ENCODE measurements at regions not wholly inside any gene's neighbourhood (a gene's known extent, or its start where the extent isn't known, plus 50 kb on each side); places are given as distances from the start of the nearest gene placed in this dataset.
"Not testable (repeated sequence)": the region's sequence is repeated elsewhere in the genome, so short reads cannot be mapped to it uniquely, and the experiment has no call there.

GRCh38 chr6:27173232-27173601 lies 74.3 kb upstream of the PRSS16 start:
- H3K9ac ChIP-seq (ENCODE audit: low read length); H3K9me3 ChIP-seq (ENCODE audit: control insufficient read depth, low read length); H3K4me1 ChIP-seq (ENCODE audit: control insufficient read depth, insufficient read depth, low read length); H3K27me3 ChIP-seq (ENCODE audit: control insufficient read depth, insufficient read depth, low read length); H3K4me3 ChIP-seq (ENCODE audit: low read length); H3K36me3 ChIP-seq (ENCODE audit: control insufficient read depth, insufficient read depth, low read length): not testable (repeated sequence)

DNA sequence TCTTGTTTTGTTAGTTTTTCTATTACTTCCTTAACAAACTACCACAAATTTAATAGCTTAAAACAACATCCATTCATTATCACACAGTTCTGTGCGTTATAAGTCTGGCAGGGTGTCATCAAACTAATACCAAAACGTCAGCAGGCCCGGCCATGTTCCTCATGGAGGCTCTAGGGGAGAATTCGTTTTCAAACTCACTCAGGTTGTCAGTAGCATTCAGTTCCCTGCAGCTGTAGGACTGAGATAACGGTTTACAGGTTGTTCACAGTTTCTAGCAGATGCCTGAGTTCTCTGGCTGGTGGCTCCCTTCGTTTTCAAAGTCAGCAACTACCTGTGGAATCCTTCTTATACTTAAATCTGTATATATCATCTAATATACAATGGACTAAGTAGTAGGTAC lies 72.5 kb upstream of the PRSS16 start:
- H3K36me3 ChIP-seq (ENCODE audit: control insufficient read depth, insufficient read depth, low read length), result no peaks in the 10 kb centered on the region
- H3K27me3 ChIP-seq (ENCODE audit: control insufficient read depth, insufficient read depth, low read length), result no peaks in the 10 kb centered on the region
- H3K9me3 ChIP-seq (ENCODE audit: control insufficient read depth, low read length), result no peaks in the 10 kb centered on the region
- no peak overlapping the region for H3K9ac ChIP-seq (ENCODE audit: low read length)
- no peak overlapping the region for H3K4me3 ChIP-seq (ENCODE audit: low read length)
- peaks cover 6% of the 10 kb centered on the region for H3K4me1 ChIP-seq (ENCODE audit: control insufficient read depth, insufficient read depth, low read length)

GRCh38 chr6:27176096-27176495 lies 71.4 kb upstream of the PRSS16 start:
- H3K9ac ChIP-seq (ENCODE audit: low read length), result no peak overlapping the region

DNA sequence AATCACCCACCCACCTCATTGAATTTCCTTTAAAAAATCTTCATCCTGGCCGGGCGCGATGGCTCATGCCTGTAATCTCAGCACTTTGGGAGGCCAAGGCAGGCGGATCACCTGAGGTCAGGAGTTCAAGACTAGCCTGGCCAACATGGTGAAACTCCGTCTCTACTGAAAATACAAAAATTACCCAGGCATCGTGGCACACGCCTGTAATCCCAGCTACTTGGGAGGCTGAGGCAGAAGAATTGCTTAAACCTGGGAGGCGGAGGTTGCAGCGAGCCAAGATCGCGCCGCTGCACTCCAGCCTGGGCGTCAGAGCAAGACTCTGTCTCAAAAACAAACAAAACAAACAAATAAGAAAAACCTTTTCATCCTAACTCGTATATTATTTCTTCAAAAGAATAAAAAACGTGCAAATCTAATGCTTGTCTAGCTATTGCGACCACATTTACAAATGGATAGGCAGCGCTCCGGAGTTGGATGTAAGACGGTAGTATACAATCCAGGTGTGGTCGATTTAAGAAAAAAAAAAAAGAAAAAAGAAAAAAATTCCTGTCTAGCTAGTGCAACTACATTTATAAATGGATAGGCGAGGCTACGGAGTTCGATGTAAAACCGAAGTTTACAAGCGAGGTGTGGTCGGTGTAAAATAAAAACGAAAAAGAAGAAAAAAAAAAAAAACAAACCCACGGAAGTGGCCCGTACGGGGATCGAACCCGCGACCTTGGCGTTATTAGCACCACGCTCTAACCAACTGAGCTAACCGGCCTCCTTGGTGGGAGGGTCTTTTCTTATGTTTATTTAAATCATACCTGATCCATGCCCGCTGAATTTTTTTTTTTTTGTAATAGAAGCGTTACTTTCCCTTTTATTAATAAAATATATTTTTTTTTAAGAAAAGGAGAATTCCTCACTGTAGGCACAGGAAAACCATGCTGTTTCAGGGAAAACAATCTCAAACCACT lies 70.7 kb upstream of the PRSS16 start:
- no peaks in the 10 kb centered on the region for H3K36me3 ChIP-seq (ENCODE audit: control insufficient read depth, insufficient read depth, low read length)
- no peaks in the 10 kb centered on the region for H3K9me3 ChIP-seq (ENCODE audit: control insufficient read depth, low read length)
- H3K4me1 ChIP-seq (ENCODE audit: control insufficient read depth, insufficient read depth, low read length), result peaks cover 6% of the 10 kb centered on the region
- H3K9ac ChIP-seq (ENCODE audit: low read length), result peak overlapping the region; percentile 87
- peak overlapping the region; percentile 97 for H3K4me3 ChIP-seq (ENCODE audit: low read length)
- no peaks in the 10 kb centered on the region for H3K27me3 ChIP-seq (ENCODE audit: control insufficient read depth, insufficient read depth, low read length)

More at GRCh38 chr6:27176096-27176495, 71.4 kb upstream of the PRSS16 start:
- no peaks in the 10 kb centered on the region for H3K36me3 ChIP-seq (ENCODE audit: control insufficient read depth, insufficient read depth, low read length)
- no peaks in the 10 kb centered on the region for H3K9me3 ChIP-seq (ENCODE audit: control insufficient read depth, low read length)
- no peaks in the 10 kb centered on the region for H3K27me3 ChIP-seq (ENCODE audit: control insufficient read depth, insufficient read depth, low read length)
- no peak overlapping the region for H3K4me3 ChIP-seq (ENCODE audit: low read length)
- peaks cover 6% of the 10 kb centered on the region for H3K4me1 ChIP-seq (ENCODE audit: control insufficient read depth, insufficient read depth, low read length)

DNA sequence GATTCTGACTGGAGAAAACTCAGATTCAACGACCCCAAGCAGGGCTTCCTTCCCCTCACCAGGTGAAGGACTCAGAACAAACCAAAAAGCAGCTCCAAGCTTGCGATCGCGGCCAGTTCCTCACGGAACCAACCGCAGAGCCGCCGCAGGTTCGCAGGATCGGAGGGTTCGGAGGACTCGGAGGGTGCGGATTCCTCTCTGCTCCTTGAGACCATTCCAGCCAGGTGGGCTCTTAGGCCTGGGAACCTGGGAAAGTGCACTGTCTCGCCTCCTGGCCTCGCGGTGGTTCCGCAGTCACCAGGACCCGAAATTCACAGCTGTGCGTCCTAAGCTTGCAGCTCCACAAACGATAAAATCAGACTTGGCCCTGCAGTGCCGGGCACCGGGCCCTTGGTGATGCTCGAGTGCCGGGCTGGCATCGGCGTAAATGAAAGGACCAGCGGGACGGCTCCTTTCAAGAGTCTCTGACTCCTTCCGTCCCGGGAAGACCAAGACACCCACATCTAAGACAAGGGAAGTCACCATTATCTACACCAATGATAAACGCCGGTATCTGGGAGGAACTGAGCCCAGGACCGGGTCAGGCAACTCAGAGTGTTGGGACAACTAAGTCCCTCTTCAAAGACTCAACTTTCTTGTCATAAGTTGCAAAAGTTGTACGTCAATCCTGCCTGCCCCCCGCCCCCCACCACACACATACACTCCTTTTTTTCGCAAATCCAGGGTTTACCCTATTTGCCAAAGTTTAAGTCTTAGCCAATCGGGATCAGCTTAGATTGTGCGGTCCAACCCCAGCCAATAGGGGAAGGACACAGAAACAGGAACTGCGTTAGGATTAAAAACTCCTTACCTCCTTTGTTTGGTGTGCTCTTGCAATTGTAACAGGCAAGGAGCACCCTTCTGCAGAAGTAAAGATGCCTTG lies 69.8 kb upstream of the PRSS16 start:
- Histone ChIP-seq H3K9ac (ENCODE audit: low read length) (peak overlapping the region; percentile 87), H3K36me3 (ENCODE audit: control insufficient read depth, insufficient read depth, low read length) (no peaks in the 10 kb centered on the region), H3K9me3 (ENCODE audit: control insufficient read depth, low read length) (no peaks in the 10 kb centered on the region), H3K4me1 (ENCODE audit: control insufficient read depth, insufficient read depth, low read length) (peaks cover 6% of the 10 kb centered on the region), H3K27me3 (ENCODE audit: control insufficient read depth, insufficient read depth, low read length) (no peaks in the 10 kb centered on the region), H3K4me3 (ENCODE audit: low read length) (peak overlapping the region; percentile 97)

GRCh38 chr6:27178407-27178730 lies 69.1 kb upstream of the PRSS16 start:
- Histone ChIP-seq H3K9me3 (ENCODE audit: control insufficient read depth, low read length) (no peaks in the 10 kb centered on the region), H3K9ac (ENCODE audit: low read length) (peak overlapping the region; percentile 87), H3K4me3 (ENCODE audit: low read length) (peak overlapping the region; percentile 97), H3K4me1 (ENCODE audit: control insufficient read depth, insufficient read depth, low read length) (peaks cover 6% of the 10 kb centered on the region), H3K27me3 (ENCODE audit: control insufficient read depth, insufficient read depth, low read length) (no peaks in the 10 kb centered on the region), H3K36me3 (ENCODE audit: control insufficient read depth, insufficient read depth, low read length) (no peaks in the 10 kb centered on the region)

- Histone ChIP-seq H3K4me3 (ENCODE audit: low read length) (no peak overlapping the region), H3K4me1 (ENCODE audit: control insufficient read depth, insufficient read depth, low read length) (peaks cover 6% of the 10 kb centered on the region), H3K9ac (ENCODE audit: low read length) (no peak overlapping the region), H3K36me3 (ENCODE audit: control insufficient read depth, insufficient read depth, low read length) (no peaks in the 10 kb centered on the region), H3K9me3 (ENCODE audit: control insufficient read depth, low read length) (no peaks in the 10 kb centered on the region), H3K27me3 (ENCODE audit: control insufficient read depth, insufficient read depth, low read length) (no peaks in the 10 kb centered on the region)
These were observed 68.6 kb upstream of the PRSS16 start for GRCh38 chr6:27178860-27179259.

DNA sequence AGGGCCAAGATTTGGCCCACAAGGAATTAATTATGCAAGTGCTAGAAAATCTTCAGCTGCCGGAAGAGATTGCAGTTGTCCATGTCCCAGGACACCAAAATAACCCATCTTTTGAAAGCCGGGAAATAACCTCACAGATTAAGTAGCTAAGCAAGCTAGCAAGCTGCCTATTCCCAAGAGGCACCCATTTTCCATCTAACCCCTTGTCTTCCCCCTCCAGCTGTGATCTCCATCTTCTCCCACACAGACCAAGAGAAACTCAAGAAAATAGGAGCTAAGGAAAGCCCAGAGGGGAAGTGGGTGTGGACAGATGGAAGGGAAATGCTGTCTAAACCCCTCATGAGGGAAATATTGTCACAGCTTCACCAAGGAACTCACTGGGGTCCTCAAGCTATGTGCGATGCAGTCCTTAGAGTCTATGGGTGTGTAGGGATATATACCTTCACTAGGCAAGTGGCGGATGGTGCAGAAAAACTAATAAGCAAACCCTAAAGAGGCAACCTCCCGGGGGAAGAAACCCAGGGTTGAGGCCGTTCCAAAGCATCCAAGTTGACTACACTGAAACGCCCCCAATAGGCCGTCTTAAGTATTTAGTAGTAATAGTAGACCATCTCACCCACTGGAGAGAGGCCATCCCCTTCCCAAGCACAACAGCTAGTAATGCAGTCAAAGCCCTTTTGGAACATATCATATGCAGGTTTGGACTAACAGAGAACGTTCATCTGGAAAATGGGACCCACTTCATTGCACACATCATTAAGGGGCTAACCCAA lies 64.3 kb upstream of the PRSS16 start:
- Histone ChIP-seq H3K36me3 (ENCODE audit: control insufficient read depth, insufficient read depth, low read length) (no peaks in the 10 kb centered on the region), H3K27me3 (ENCODE audit: control insufficient read depth, insufficient read depth, low read length) (no peaks in the 10 kb centered on the region), H3K9me3 (ENCODE audit: control insufficient read depth, low read length) (no peaks in the 10 kb centered on the region), H3K4me1 (ENCODE audit: control insufficient read depth, insufficient read depth, low read length) (peaks cover 2% of the 10 kb centered on the region), H3K4me3 (ENCODE audit: low read length) (no peak overlapping the region), H3K9ac (ENCODE audit: low read length) (no peak overlapping the region)

DNA sequence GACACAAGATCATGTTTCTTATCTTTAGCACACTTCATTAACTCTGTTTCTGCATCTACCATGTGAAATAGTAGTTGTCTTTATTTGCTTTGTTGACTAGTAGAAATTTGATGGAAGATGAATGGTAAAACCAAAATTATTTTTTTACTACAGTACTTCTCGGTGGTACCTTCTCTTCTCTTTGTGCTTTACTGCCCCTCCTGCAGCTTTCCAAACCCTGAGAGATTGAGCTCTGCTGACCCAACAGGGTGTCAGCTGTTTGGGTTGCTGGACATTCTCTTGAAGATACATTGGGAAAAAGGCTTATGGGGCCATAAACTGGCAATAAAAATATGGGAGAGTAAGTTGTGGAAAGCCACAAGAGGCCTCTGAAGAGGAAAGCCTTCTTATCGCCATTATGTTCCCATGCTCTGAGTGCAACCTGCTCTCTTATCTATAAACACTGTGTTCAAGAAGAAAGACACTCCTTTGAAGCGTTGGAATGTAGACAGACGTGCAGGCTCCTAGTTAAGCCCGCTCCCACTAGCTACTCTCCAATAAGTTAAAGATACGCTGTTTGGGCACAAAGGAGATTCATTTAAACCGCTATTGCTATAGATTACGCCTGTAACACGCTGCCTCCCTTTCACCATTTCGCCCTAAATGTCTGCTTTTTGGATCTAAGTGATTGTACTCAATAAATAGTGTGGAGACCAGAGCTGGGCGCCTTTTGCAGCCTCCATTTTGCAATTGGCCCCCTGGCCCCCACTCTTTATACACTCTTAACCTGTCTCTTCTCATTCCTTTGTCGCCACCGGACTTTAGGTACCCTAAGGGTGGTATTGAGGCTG lies 60.1 kb upstream of the PRSS16 start:
- H3K9me3 ChIP-seq (ENCODE audit: control insufficient read depth, low read length), result no peaks in the 10 kb centered on the region
- H3K9ac ChIP-seq (ENCODE audit: low read length), result peak overlapping the region; percentile 79
- H3K36me3 ChIP-seq (ENCODE audit: control insufficient read depth, insufficient read depth, low read length), result no peaks in the 10 kb centered on the region
- H3K4me3 ChIP-seq (ENCODE audit: low read length), result peak overlapping the region; percentile 81
- no peaks in the 10 kb centered on the region for H3K27me3 ChIP-seq (ENCODE audit: control insufficient read depth, insufficient read depth, low read length)
- H3K4me1 ChIP-seq (ENCODE audit: control insufficient read depth, insufficient read depth, low read length), result no peaks in the 10 kb centered on the region

DNA sequence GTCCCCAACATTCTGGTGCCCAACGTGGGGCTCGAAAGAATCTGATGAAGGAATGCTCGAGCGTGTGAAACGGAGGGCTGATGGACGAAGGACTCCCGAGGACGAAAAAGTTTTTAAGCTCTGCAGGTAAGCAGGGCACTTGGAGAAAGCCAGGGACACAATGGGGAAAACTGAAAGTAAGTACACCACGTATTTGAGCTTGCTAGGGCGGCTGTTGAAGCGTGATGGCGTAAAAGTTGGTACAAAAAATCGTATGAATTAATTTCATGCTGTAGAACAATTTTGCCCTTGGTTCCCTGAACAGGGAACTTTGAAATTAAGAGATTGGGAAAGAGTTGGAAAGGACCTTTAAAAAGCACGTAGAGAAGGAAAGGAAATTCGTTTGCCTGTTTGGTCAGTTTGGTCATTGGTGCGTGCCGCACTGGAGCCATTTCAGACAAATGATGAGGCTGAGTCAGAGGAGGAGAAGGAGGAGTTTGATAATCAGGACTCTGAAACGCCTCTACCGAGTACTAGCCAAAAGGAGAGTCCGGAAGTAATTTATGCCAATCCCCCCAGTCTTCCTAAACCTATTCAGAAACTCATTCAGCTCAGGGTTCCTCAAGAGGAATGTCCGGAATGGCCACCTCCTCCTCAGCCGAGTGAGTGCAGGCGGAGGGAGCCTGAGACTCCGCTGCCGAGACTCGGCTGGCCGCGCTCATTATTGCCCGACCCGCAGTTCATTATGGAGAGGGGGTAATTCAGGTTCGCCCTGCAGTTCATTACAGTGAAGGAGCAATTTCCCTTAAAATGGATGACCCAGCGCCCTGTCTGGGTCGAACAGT lies 59.2 kb upstream of the PRSS16 start:
- Histone ChIP-seq H3K27me3 (ENCODE audit: control insufficient read depth, insufficient read depth, low read length) (no peaks in the 10 kb centered on the region), H3K9me3 (ENCODE audit: control insufficient read depth, low read length) (no peaks in the 10 kb centered on the region), H3K36me3 (ENCODE audit: control insufficient read depth, insufficient read depth, low read length) (no peaks in the 10 kb centered on the region), H3K4me1 (ENCODE audit: control insufficient read depth, insufficient read depth, low read length) (no peaks in the 10 kb centered on the region), H3K9ac (ENCODE audit: low read length) (peak overlapping the region; percentile 79), H3K4me3 (ENCODE audit: low read length) (peak overlapping the region; percentile 81)
